NCI-H2196 treated with DMSO at 0.1 percent for 48 hours (cell line): ENCODE measurements at regions not wholly inside any gene's neighbourhood (a gene's known extent, or its start where the extent isn't known, plus 50 kb on each side); places are given as distances from the start of the nearest gene placed in this dataset.
"Not testable (repeated sequence)": the region's sequence is repeated elsewhere in the genome, so short reads cannot be mapped to it uniquely, and the experiment has no call there.

Source experiments
- DNase-seq: peaks from one replicate; lab custom pipeline; 2025; ENCODE audit not compliant: unreplicated experiment; lab: John Stamatoyannopoulos, UW

DNA sequence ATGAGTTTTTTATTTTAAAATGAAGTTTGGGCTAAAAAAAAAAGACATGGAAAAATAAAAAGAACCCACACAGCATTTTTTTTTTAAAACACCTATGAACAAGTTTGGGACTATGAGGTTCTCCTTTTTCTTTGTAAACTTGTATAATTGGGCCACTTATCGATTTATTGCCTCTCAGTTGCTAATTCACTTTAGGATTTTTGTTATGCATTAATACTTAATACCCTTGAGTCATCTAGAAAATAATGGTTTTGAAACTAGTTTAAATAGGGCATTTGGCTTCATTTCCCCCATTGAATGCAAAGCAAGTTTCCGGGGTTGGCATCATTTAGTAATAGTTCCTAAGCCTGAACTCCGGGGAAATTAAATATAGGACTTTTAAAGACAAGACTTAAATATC is 312.8 kb upstream of the RGS6 start:
- no peak for DNase-seq

DNA sequence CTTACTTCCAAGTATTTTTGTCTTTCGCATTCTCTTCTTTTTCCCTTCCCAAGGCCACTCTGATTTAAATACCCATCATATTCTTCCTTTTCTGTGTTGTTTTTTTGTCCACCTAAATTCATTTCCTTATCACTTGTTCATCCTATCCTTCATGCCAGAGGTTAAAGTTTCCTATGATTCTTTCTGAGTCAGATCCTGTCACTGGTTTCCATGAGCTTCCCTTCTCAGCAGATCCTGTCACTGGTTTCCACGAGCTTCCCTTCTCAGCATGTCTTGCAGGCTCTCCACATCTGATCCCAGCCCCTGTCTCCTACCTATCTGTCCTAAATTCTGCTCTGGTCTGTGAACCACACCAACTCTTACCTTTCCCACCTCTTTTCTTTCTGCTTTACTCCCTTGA is 311.8 kb upstream of the RGS6 start:
- DNase-seq, result no peak

GRCh38 chr14:71621276-71621675 is 311.0 kb upstream of the RGS6 start:
- DNase-seq, result no peak

- no peak for DNase-seq
These were observed 310.1 kb upstream of the RGS6 start for GRCh38 chr14:71621980-71622605.

DNA sequence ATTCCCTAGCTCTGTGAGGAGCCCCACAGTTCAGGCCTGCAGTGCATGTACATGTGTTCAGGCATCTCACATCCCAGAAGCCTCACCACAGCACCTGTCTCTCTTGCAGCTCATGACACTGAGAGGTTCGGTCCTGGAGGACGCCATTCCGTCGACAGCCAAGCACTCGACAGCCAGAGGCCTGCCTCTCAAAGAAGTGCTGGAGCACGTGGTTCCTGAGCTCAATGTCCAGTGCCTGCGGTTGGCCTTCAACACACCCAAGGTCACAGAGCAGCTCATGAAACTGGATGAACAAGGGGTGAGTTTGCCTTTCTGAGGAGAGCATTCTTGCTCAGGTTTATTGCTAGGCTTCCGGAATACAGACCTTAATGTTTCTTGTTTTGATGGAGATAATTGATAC is 308.3 kb upstream of the RGS6 start:
- DNase-seq, result no peak

DNA sequence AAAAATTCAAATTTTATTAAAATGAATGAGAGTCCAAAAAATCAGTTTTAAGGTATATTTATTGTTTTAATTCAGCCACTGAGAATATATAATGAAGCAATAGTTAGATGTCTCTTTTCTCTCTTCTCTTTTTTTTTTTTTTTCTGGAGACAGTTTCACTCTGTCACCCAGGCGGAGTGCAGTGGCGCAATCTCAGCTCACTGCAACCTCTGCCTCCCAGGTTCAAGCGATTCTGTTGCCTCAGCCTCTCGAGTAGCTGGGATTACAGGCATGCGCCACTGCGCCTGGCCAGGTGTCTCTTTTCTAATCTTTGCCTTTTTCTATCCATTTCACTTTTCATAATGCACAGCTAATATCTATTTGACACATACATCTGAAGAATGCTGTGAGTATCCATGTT is 307.1 kb upstream of the RGS6 start:
- DNase-seq, result no peak

GRCh38 chr14:71625891-71626701 is 306.1 kb upstream of the RGS6 start:
- DNase-seq, result no peak

GRCh38 chr14:71628433-71628832 is 303.8 kb upstream of the RGS6 start:
- DNase-seq, result no peak

GRCh38 chr14:71629250-71629649 is 303.0 kb upstream of the RGS6 start:
- DNase-seq, result no peak

DNA sequence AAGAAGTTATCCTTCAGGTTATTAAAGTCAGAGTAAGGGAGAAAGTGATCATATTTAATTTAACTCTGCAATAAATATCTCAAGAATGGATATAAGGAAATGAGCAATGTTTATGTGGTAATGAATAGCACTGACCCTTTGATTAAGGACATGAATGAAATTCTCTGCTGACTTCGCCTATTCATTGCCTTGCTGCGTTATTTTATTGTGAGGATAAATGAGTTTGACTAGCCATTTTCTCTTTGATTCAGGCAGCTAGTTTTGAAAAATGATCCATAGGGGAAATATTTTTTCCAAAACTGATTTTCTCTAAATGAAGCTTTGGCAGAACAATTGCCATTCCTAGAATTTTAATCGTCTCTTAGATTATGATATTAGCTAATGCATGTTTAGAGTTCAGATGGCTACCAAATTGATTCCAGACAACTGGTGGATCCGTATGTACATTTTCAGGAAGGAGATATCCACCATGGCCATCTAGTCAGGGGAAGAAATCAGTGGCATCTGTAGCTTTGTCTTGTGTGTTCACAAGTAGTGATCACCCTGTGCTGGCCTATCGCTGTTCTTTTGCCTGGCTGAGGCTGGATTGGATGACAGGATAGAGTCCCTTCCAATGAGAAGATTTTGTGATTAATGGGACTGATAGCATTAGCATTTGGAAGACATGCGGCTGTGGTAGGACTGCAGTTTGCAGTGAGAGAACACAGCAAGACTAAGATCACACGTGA is 302.3 kb upstream of the RGS6 start:
- no peak for DNase-seq

DNA sequence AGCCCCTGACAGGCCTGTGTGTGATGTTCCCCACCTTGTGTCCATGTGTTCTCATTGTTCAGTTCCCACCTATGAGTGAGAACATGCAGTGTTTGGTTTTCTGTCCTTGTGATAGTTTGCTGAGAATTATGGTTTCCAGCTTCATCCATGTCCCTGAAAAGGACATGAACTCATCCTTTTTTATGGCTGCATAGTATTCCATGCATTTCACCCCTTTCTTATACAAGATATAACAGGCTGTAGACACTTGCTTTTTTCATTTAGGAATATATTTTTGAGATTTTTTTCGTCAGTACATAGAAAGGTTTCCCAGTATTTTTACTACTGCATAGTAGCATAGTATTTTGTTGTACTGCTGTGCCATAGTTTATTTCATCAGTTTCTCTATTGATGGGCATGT is 301.2 kb upstream of the RGS6 start:
- DNase-seq, result not testable (repeated sequence)

- DNase-seq, result no peak
These were observed 299.7 kb upstream of the RGS6 start for GRCh38 chr14:71632440-71632946.

DNA sequence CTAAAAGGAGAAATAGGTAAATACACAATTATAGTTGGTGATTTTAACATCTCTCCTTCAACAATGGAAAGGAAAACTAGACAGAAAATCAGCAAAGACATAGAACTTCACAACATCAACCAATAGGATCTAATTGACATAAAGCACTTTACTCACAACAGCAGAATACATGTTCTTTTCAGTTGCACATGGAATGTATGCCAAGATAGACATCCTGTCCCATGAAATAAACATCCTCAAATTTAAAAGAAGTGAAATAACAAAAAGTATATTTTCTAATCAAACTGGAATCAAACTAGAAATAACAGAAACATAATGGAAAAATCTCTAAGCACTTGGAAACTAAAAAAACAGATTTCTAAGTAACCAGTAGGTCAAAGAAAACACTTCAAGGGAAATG is 296.2 kb upstream of the RGS6 start:
- no peak for DNase-seq

DNA sequence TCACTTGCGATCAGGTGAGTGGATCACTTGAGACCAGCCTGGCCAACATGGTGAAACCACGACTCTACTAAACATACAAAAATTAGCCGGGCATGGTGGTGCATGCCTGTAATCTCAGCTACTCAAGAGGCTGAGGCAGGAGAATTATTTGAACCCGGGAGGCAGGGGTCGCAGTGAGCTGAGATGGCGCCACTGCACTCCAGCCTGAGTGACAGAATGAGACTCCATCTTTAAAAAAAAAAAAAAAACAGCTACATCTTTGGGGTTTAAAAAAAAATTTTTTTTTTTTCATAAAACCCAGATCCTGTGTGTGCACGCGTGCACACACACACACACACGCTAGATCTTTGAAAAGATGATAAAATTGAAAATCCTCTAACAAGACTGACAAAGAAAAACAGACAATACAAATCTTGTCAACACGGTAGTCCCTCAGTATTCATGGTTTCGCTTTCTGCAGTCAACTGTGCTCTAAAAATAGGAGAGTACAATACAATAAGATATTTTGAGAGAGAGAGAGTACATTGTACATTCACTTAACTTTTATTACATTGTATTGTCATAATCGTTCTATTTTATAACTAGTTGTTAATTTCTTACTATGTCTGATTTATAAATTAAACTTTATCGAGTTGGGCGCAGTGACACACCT is 295.3 kb upstream of the RGS6 start:
- DNase-seq, result no peak

GRCh38 chr14:71638523-71639196 is 293.6 kb upstream of the RGS6 start:
- no peak for DNase-seq

- DNase-seq, result no peak
These were observed 289.5 kb upstream of the RGS6 start for GRCh38 chr14:71642715-71643114.

- DNase-seq, result no peak
These were observed 286.6 kb upstream of the RGS6 start for GRCh38 chr14:71645656-71646055.

DNA sequence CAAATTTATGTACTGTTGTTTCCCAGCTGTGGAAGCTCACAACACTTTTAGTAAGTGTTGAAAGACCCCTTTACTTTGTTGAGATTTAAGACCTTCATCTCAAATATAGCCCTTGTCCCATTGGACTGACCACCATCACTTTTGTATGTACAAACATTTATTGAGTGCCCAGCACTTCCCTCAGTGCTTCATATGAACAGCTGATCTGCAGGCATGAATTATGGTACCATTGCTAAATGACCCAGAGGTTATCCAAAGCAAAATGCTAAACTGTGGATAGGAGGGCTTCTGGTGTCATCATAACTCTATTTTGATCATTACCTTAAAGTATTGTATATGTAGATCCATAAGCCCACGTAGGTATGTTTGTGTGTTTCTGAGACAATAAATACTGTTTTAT is 285.7 kb upstream of the RGS6 start:
- DNase-seq, result no peak

GRCh38 chr14:71647086-71647784 is 285.0 kb upstream of the RGS6 start:
- peak; percentile 23 for DNase-seq

DNA sequence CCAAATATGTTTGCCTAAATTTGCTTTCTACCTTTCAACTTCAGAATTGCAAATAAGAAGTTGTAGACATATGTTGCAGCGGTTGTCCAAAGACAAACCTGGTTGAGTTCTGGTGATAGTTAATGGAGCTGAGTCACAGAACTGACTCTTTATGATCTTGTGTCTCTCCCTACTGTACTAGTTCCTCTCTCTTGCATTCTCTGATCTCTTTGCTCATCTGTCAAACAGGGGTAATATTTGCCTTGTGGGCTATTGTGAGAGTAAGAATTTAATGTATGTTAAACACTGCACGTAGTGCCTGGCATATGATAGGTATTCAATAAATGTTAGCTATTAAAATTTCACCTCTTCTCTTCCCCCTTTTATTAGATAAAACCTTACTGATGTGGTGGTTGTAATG is 283.5 kb upstream of the RGS6 start:
- no peak for DNase-seq
